Liver (tissue), 8 donors: ENCODE measurements at regions not wholly inside any gene's neighbourhood (a gene's known extent, or its start where the extent isn't known, plus 50 kb on each side); places are given as distances from the start of the nearest gene placed in this dataset.

Experiments
- DNase-seq: peaks from one replicate; pipeline ENCODE4 v3.0.0-alpha.2; 2017; ENCODE audit warnings: low spot score
- H3K27ac ChIP-seq, 2 donors: one replicate each; pipeline ENCODE4 v1.7.0; 2013; ENCODE audit warnings: inconsistent platforms in 2 of 2, low read length in 2 of 2, control low read depth in 1 of 2, low read depth in 1 of 2, mild to moderate bottlenecking in 1 of 2
- H3K27me3 ChIP-seq, 4 donors: one replicate each; pipeline versions ENCODE4 v1.6.1 to v1.7.0; 2013; ENCODE audit warnings: low read length in 3 of 4, inconsistent platforms in 1 of 4, mild to moderate bottlenecking in 1 of 4, moderate library complexity in 1 of 4; ENCODE audit not compliant: control insufficient read depth in 4 of 4, insufficient read depth in 4 of 4
- H3K36me3 ChIP-seq, 4 donors: one replicate each; pipeline versions ENCODE4 v1.6.1 to v1.7.0; 2013; ENCODE audit warnings: low read length in 3 of 4, mild to moderate bottlenecking in 3 of 4, low read depth in 1 of 4, moderate library complexity in 1 of 4; ENCODE audit not compliant: control insufficient read depth in 4 of 4, insufficient read depth in 3 of 4
- H3K4me1 ChIP-seq, 4 donors: one replicate each; pipeline versions ENCODE4 v1.6.1 to v1.7.0; 2013; ENCODE audit warnings: low read length in 3 of 4, mild to moderate bottlenecking in 3 of 4, moderate library complexity in 1 of 4; ENCODE audit not compliant: control insufficient read depth in 4 of 4, insufficient read depth in 4 of 4
- H3K4me3 ChIP-seq, 3 donors: one replicate each; pipeline versions ENCODE4 v1.6.1 to v1.7.0; 2013; ENCODE audit warnings: low read length in 3 of 3, control low read depth in 1 of 3, low read depth in 1 of 3, mild to moderate bottlenecking in 1 of 3
- H3K9ac ChIP-seq, 2 donors: one replicate each; pipeline ENCODE4 v1.7.0; 2013; ENCODE audit warnings: low read length in 2 of 2, mild to moderate bottlenecking in 2 of 2, moderate library complexity in 2 of 2, control low read depth in 1 of 2, low read depth in 1 of 2
- H3K9me3 ChIP-seq, 4 donors: one replicate each; pipeline versions ENCODE4 v1.6.1 to v1.7.0; 2013; ENCODE audit warnings: low read length in 3 of 4; ENCODE audit not compliant: control insufficient read depth in 4 of 4
- ATF3 ChIP-seq: IDR thresholded peaks from 2 replicates; pipeline ENCODE4 v1.6.1; 2016; ENCODE audit warnings: antibody characterized with exemption
- CTCF ChIP-seq: fragments of 150-350 bp; IDR thresholded peaks from 2 replicates; pipeline ENCODE4 v1.5.1; 2017; ENCODE audit warnings: improper control_type of control experiment, low read depth, low read length; ENCODE audit not compliant: missing input control
- EGR1 ChIP-seq, 2 donors: IDR thresholded peaks; 2 replicates each; pipeline ENCODE4 v1.6.1; 2016 to 2018; ENCODE audit warnings: antibody characterized with exemption in 2 of 2, low read depth in 2 of 2
- FOXA1 ChIP-seq: IDR thresholded peaks from 2 replicates; pipeline ENCODE4 v1.6.1; 2016; ENCODE audit warnings: antibody characterized with exemption
- GABPA ChIP-seq, 2 donors: IDR thresholded peaks in 1 of 2; conservative IDR thresholded peaks in 1 of 2; 2 replicates each; pipeline ENCODE4 v1.6.1; 2016; ENCODE audit warnings: antibody characterized with exemption in 2 of 2, mild to moderate bottlenecking in 1 of 2, moderate library complexity in 1 of 2
- HNF4A ChIP-seq, 2 donors: conservative IDR thresholded peaks; 2 replicates each; pipeline ENCODE4 v1.6.1; 2016; ENCODE audit warnings: antibody characterized with exemption in 2 of 2, mild to moderate bottlenecking in 2 of 2
- HNF4G ChIP-seq: IDR thresholded peaks from 2 replicates; pipeline ENCODE4 v1.6.1; 2016; ENCODE audit warnings: antibody characterized with exemption
- JUND ChIP-seq, 2 donors: IDR thresholded peaks; 2 replicates each; pipeline ENCODE4 v1.6.1; 2016; ENCODE audit warnings: antibody characterized with exemption in 2 of 2
- MAX ChIP-seq: IDR thresholded peaks from 2 replicates; pipeline ENCODE4 v1.6.1; 2016; ENCODE audit warnings: antibody characterized with exemption
- NR2F2 ChIP-seq: IDR thresholded peaks from 2 replicates; pipeline ENCODE4 v1.6.1; 2016; ENCODE audit warnings: antibody characterized with exemption
- RAD21 ChIP-seq, 2 donors: IDR thresholded peaks; 2 replicates each; pipeline ENCODE4 v1.6.1; 2016; ENCODE audit warnings: antibody characterized with exemption in 2 of 2, mild to moderate bottlenecking in 2 of 2
- REST ChIP-seq: IDR thresholded peaks from 2 replicates; pipeline ENCODE4 v1.6.1; 2016; ENCODE audit warnings: antibody characterized with exemption, mild to moderate bottlenecking
- RXRA ChIP-seq, 2 donors: IDR thresholded peaks; 2 replicates each; pipeline ENCODE4 v1.6.1; 2017 to 2018; ENCODE audit warnings: antibody characterized with exemption in 2 of 2, mild to moderate bottlenecking in 1 of 2
- SP1 ChIP-seq: IDR thresholded peaks from 2 replicates; pipeline ENCODE4 v1.6.1; 2018; ENCODE audit warnings: antibody characterized with exemption, mild to moderate bottlenecking
- TAF1 ChIP-seq: conservative IDR thresholded peaks from 2 replicates; pipeline ENCODE4 v1.6.1; 2016; ENCODE audit warnings: antibody characterized with exemption, mild to moderate bottlenecking
- YY1 ChIP-seq: IDR thresholded peaks from 2 replicates; pipeline ENCODE4 v1.6.1; 2016; ENCODE audit warnings: antibody characterized with exemption, mild to moderate bottlenecking
- ZBTB33 ChIP-seq: IDR thresholded peaks from 2 replicates; pipeline ENCODE4 v1.6.1; 2016; ENCODE audit warnings: antibody characterized with exemption
- WGBS: extraction: QIAGEN DNeasy Blood & Tissue Kit; methylation state at CpG from one replicate; pipeline ENCODE4 v1.1.7; 2013; 5-methylcytosine and 5-hydroxymethylcytosine counted together
- donor health status: healthy.
- donor health status: healthy.
- donor health status: healthy.
- donor health status: healthy.
- donor health status: healthy.

- no peak for TF ChIP-seq YY1
- no peak for TF ChIP-seq HNF4A (conservative IDR thresholded peaks at IDR 0.05)
- no peak for TF ChIP-seq RAD21 (IDR thresholded peaks at IDR 0.05)
- TF ChIP-seq EGR1 (IDR thresholded peaks at IDR 0.05; ENCODE audit: low read depth in 2 of 2), result no peak
These were observed 849.4 kb upstream of the ADAMTS5 start (continued) for GRCh38 chr21:27816301-27816700.

- Histone ChIP-seq H3K9me3 (no peaks in the 10 kb centered on the region), H3K36me3 (no peaks in the 10 kb centered on the region), H3K9ac (no peak overlapping the region), H3K4me3 (no peak overlapping the region), H3K27ac (no peak overlapping the region), H3K27me3 (no peaks in the 10 kb centered on the region), H3K4me1 (no peaks in the 10 kb centered on the region)
- 77% methylated on average over 1 of the region's 1 CpG for WGBS
- no peak for DNase-seq
- TF ChIP-seq NR2F2 (no peak), ATF3 (no peak), YY1 (no peak), FOXA1 (no peak), MAX (no peak), HNF4G (no peak), JUND (IDR thresholded peaks at IDR 0.05) (no peak), GABPA (IDR thresholded peaks at IDR 0.05 in 1 of 2, conservative IDR thresholded peaks at IDR 0.05 in 1 of 2) (no peak), HNF4A (conservative IDR thresholded peaks at IDR 0.05) (no peak), RAD21 (IDR thresholded peaks at IDR 0.05) (no peak), EGR1 (IDR thresholded peaks at IDR 0.05; ENCODE audit: low read depth in 2 of 2) (no peak), SP1 (no peak), REST (no peak), CTCF (no peak), RXRA (IDR thresholded peaks at IDR 0.05) (no peak), TAF1 (no peak), ZBTB33 (no peak)
These were observed 847.3 kb upstream of the ADAMTS5 start for GRCh38 chr21:27814226-27814625.
